Stimulated activated CD8-positive, alpha-beta memory T cell treated with anti-CD3 and anti-CD28 coated beads, Interleukin-7, amount 100 ng/mL, for 1 hour (primary cell): ENCODE measurements at regions not wholly inside any gene's neighbourhood (a gene's known extent, or its start where the extent isn't known, plus 50 kb on each side); places are given as distances from the start of the nearest gene placed in this dataset.
"Not testable (repeated sequence)": the region's sequence is repeated elsewhere in the genome, so short reads cannot be mapped to it uniquely, and the experiment has no call there.

Experiments
- DNase-seq, 2 donors: peaks; one replicate each; pipeline ENCODE4 v3.0.0-alpha.2; 2020; ENCODE audit warnings: low read depth in 2 of 2

- DNase-seq, result no peak
Measured at GRCh38 chr15:45810201-45810600, 175.4 kb downstream of the SQOR start.

DNA sequence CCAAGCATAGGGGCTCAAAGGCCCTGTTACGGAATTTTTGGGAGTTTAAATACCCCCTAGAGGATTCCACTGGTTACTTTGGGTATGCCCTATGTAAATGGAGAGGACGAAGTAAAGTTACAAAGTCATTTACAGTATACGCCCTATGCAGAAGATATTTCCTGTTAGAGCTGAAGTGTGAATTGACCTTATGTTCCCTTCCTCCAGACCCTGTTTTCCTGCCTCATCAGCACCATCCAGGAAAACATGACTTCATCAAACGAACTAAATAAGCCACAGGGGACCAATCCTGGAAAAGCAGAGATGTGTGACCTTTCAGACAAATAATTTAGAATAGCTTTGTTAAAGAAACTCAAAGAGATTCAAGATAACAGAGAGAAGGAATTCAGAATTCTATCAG is 177.4 kb downstream of the SQOR start:
- no peak for DNase-seq

GRCh38 chr15:45817578-45817977 is 182.7 kb downstream of the SQOR start:
- DNase-seq, result not testable (repeated sequence)

- DNase-seq, result no peak
Measured at GRCh38 chr15:45821390-45821789, 186.6 kb downstream of the SQOR start.

GRCh38 chr15:45822968-45823367 is 188.1 kb downstream of the SQOR start:
- not testable (repeated sequence) for DNase-seq

DNA sequence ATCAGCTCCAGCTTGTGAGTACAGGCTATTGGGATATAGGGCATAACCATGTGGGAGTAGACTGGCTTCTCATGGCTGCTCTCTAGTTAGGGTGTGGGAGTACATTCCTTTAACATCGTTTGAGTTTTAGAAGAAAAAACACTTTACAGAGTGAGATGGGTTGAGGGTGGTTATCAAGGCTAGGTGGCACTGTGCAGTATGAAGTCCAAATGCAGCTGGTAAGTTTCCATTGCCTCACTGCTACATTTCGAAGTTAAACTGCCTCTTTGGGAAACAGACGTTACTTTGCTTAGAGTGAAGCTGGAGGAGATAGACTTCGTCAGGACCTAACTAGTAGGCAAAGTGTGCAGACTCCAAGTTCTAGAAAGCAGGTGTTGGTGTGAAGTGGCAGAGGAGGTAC is 192.4 kb downstream of the SQOR start:
- DNase-seq, result no peak

DNA sequence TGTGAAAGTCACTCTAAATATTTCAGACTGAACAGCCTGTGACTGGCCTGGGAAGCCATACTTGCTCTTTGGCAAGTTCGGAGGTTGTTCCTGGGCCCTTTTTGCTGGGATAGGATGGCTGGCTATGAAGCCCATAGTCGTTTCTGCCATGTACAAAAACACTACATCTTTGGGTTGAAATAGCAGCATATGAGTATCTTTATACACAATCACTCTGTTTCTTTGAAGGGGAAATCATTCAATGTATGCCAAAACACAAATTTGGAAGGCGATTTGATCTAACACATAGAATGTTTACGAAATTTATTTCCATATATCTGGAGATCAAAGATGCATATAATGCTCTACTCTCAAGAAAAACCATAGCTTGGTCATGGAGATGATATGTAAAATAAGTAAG is 192.9 kb downstream of the SQOR start:
- no peak for DNase-seq

- no peak for DNase-seq
Measured at GRCh38 chr15:45829336-45830153, 194.7 kb downstream of the SQOR start.

DNA sequence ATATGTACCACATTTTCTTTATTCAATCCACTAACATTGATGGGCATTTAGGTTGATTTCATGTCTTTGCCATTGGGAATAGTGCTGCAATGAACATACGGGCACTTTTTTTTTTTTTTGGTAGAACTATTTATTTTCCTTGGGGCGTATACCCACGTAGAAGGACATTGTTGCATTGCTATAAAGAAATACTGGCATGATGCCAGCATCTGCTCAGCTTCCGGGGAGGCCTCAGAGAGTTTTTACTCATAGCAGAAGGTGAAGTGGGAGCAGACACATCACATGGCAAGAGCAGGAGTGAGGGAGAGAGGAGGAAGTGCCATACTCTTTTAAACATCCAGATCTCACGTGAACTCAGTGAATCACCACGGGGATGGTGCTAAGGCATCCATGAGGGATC is 197.0 kb downstream of the SQOR start:
- DNase-seq, result no peak

- DNase-seq, result no peak
Measured at GRCh38 chr15:45834622-45835021, 199.8 kb downstream of the SQOR start.

DNA sequence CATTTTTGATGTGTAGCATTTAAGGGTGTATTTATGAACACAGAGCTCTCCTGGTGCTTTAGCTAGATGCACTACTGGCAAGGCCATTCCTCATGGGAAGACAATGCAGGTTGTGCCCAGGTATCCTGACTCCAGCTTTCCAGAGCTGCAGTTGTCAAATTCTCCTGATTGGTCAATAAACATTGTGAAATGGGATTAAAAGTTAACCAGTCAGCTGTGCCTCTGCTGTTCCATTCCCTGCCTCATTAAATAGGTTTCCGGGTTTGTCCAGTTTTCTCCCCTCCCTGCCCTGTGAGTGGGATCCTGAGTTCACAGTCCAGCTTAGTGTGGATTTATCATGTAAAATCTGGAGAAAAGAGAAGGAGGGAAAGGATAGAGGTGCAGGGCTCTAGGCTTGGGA is 207.3 kb downstream of the SQOR start:
- DNase-seq, result no peak

DNA sequence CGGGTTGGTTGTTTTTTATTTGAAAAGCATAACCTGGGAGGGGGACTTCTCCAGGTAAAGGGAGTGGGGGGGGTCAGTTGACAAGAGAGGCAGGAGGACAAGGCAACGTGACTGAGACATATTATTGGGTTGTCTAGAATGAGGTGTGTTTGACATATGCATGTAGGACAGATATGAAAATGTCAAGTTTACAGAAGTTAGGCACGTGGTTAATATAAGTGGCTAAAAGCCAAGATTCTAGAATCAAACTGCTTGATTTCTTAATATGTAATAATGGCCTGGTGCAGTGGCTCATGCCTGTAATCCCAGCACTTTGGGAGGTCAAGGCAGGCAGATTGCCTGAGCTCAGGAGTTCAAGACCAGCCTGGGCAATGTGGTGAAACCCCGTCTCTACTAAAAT is 212.8 kb downstream of the SQOR start:
- no peak for DNase-seq

- DNase-seq, result no peak
Measured at GRCh38 chr15:45849136-45849535, 214.3 kb downstream of the SQOR start.

DNA sequence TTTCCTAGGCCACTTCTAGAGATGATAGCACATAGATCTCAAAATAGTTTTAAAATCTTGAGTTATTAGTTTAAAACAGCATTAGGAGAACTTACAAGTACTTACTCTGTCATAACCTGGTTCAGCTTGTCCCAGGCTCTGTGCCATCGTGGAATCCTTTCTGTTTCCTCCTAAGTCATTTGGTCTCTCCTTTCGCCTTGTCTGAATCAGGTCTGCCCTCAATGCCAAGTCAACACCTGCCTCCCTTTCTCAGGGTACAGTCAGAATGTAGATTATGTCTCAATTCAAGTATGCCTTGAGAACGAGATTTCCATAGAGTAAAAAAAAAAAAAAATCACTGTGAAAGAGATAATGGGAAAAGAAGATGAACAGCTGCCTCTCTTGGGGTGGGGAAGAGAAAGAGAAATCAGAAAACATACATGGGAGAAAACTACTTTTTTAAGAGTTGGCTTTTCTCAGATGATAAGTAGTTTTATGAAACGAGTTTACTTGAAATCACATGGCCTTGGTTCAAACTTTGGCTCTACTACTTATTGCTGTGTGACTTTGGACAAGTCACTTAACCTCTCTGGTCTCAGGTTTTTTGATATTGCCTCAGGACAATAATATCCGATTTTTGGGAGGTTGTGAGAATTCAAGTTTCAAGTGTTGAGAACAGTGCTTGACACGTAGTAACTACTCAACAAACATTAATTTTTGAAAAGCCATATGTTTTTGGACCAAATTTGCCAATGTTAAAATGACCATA is 219.8 kb downstream of the SQOR start:
- no peak for DNase-seq

GRCh38 chr15:45855210-45855906 is 220.5 kb downstream of the SQOR start:
- no peak for DNase-seq

DNA sequence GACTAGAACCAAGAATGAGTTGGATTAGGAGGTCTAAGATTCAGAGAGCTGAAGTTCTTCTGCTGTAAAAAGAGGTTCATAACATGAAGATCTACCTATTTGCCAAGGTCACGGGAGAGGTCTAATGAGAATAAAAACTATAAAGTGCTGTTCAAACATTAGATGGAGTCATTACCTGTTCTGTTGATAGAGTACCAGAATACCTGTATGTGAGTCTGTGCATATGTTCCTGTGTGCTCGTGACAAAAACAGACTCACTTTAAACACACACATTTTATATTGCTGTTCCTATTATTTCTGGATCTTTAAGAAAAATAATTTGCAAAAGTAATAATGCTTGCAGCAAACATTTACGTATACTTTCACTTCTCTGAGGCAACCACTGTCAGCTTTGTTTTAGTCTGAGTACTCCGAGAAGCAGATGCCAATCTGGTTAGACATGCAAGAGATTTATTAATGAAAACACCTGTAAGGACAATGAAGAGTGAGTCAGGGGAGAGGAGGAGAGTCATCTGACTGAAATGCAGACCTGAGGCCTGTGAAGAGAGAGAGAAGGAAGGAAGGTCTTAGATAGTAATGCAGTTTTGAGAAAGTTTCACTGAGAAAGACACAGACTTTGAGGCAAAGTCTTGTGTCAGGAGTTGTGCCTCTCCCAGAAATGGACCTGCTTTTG is 221.2 kb downstream of the SQOR start:
- no peak for DNase-seq

GRCh38 chr15:45857291-45857690 is 222.5 kb downstream of the SQOR start:
- DNase-seq, result no peak

DNA sequence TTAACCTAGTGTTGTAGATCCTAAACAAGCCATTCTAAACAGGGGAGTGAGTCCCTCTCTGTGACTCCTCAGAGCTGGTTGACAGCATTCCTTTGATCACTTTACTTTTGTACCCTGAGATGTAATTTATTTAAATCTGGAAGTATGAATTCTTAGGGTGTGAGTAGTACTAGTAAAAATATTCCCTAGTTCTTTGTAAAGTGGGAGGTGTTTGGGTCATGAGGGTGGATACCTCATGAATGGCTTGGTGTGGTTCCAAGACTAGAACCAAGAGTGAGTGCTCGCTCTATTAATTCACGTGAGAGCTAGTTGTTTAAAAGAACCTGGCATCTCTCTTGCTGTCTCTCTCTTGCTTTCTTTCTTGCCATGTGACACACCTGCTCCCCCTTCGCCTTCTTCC is 223.7 kb downstream of the SQOR start:
- DNase-seq, result no peak

- no peak for DNase-seq
Measured at GRCh38 chr15:45862034-45862433, 227.2 kb downstream of the SQOR start.

GRCh38 chr15:45863881-45864580 is 229.2 kb downstream of the SQOR start:
- no peak for DNase-seq

- DNase-seq, result no peak
Measured at GRCh38 chr15:45866616-45867015, 231.8 kb downstream of the SQOR start.
